DMS79 (cell line): ENCODE measurements at regions not wholly inside any gene's neighbourhood (a gene's known extent, or its start where the extent isn't known, plus 50 kb on each side); places are given as distances from the start of the nearest gene placed in this dataset.
"Not testable (repeated sequence)": the region's sequence is repeated elsewhere in the genome, so short reads cannot be mapped to it uniquely, and the experiment has no call there.

ENCODE experiments used
- DNase-seq: peaks from one replicate; lab custom pipeline; 2025; lab: John Stamatoyannopoulos, UW

- no peak for DNase-seq
Measured at GRCh38 chr6:81003894-81004293, 748.6 kb downstream of the TENT5A start.

- DNase-seq: no peak
Measured at GRCh38 chr6:81003156-81003555, 749.3 kb downstream of the TENT5A start.

GRCh38 chr6:81002126-81002525 is 750.4 kb downstream of the TENT5A start:
- DNase-seq: no peak

GRCh38 chr6:80991316-80991715 is 761.2 kb downstream of the TENT5A start:
- DNase-seq: no peak

GRCh38 chr6:80988892-80989291 is 763.6 kb downstream of the TENT5A start:
- no peak for DNase-seq

- no peak for DNase-seq
Measured at GRCh38 chr6:80988286-80988685, 764.2 kb downstream of the TENT5A start.

- not testable (repeated sequence) for DNase-seq
Measured at GRCh38 chr6:80981226-80981625, 771.3 kb downstream of the TENT5A start.

GRCh38 chr6:80976336-80976735 is 776.1 kb downstream of the TENT5A start:
- DNase-seq: no peak

GRCh38 chr6:80974579-80974978 is 777.9 kb downstream of the TENT5A start:
- DNase-seq: no peak

- no peak for DNase-seq
Measured at GRCh38 chr6:80969439-80969838, 783.0 kb downstream of the TENT5A start.

- DNase-seq: no peak
Measured at GRCh38 chr6:80967609-80968008, 784.9 kb downstream of the TENT5A start.

- no peak for DNase-seq
Measured at GRCh38 chr6:80962382-80962781, 790.1 kb downstream of the TENT5A start.

GRCh38 chr6:80961166-80961565 is 791.3 kb downstream of the TENT5A start:
- DNase-seq: no peak

GRCh38 chr6:80959034-80959433 is 793.4 kb downstream of the TENT5A start:
- no peak for DNase-seq

- DNase-seq: no peak
Measured at GRCh38 chr6:80956898-80957297, 795.6 kb downstream of the TENT5A start.

GRCh38 chr6:80952479-80952878 is 800.0 kb downstream of the TENT5A start:
- not testable (repeated sequence) for DNase-seq

GRCh38 chr6:80946402-80946801 is 806.1 kb downstream of the TENT5A start:
- no peak for DNase-seq

GRCh38 chr6:80942911-80943310 is 809.6 kb downstream of the TENT5A start:
- DNase-seq: no peak

- no peak for DNase-seq
Measured at GRCh38 chr6:80940976-80941375, 811.5 kb downstream of the TENT5A start.

GRCh38 chr6:80940571-80940970 is 811.9 kb downstream of the TENT5A start:
- no peak for DNase-seq

- DNase-seq: no peak
Measured at GRCh38 chr6:80939898-80940297, 812.6 kb downstream of the TENT5A start.

- DNase-seq: no peak
Measured at GRCh38 chr6:80939480-80939879, 813.0 kb downstream of the TENT5A start.

- no peak for DNase-seq
Measured at GRCh38 chr6:80938131-80938530, 814.4 kb downstream of the TENT5A start.

GRCh38 chr6:80932359-80932758 is 820.1 kb downstream of the TENT5A start:
- no peak for DNase-seq

GRCh38 chr6:80930376-80930775 is 822.1 kb downstream of the TENT5A start:
- no peak for DNase-seq
